ENCODE measurements at regions not wholly inside any gene's neighbourhood (a gene's known extent, or its start where the extent isn't known, plus 50 kb on each side); places are given as distances from the start of the nearest gene placed in this dataset.

- TF ChIP-seq ETV6 (conservative IDR thresholded peaks at IDR 0.05 in 1 of 2, IDR thresholded peaks at IDR 0.05 in 1 of 2; ENCODE audit: borderline replicate concordance in 1 of 2, low read depth in 1 of 2) (no peak), POLR2A (IDR thresholded peaks at IDR 0.05; ENCODE audit: low read depth, low read length) (no peak), ZZZ3 (IDR thresholded peaks at IDR 0.05; ENCODE audit: control insufficient read depth, insufficient read length, low read depth) (no peak), MAX (IDR thresholded peaks at IDR 0.05; ENCODE audit: low read depth, low read length) (no peak), CTCF (IDR thresholded peaks at IDR 0.05 in 2 of 3, conservative IDR thresholded peaks at IDR 0.05 in 1 of 3; ENCODE audit: control insufficient read depth in 2 of 3, extremely low read depth in 1 of 3, insufficient read depth in 1 of 3, low read depth in 3 of 3, low read length in 3 of 3) (no peak), EZH2 (IDR thresholded peaks at IDR 0.05; ENCODE audit: borderline replicate concordance, control insufficient read depth, low read depth, low read length) (no peak)
Measured at GRCh38 chr4:19523964-19524363, 727.7 kb upstream of the SLIT2 start.

Data from GM12878 (cell line).